B cell (primary cell): ENCODE measurements at regions not wholly inside any gene's neighbourhood (a gene's known extent, or its start where the extent isn't known, plus 50 kb on each side); places are given as distances from the start of the nearest gene placed in this dataset.

Source experiments
- ATAC-seq: fragments of 200-7000 bp; cut with Tn5 transposase; one replicate; pipeline ENCODE4 v1.10.0; 2021; ENCODE audit warnings: low read depth, mild to moderate bottlenecking, moderate number of reproducible peaks, moderate library complexity
- CTCF ChIA-PET: fragments of 350-600 bp; sonication (Branson Sonifier 250); formaldehyde crosslinking; loops from one replicate; lab custom pipeline; 2021; ENCODE audit warnings: antibody characterized with exemption, inconsistent platforms; lab: Charles Lee
- POLR2A ChIA-PET: fragments of 350-600 bp; sonication (Branson Sonifier 250); formaldehyde crosslinking; loops from one replicate; lab custom pipeline; 2021; ENCODE audit warnings: antibody characterized with exemption; lab: Charles Lee
- DNase-seq: peaks from one replicate; pipeline ENCODE4 v3.0.0; 2013
- H2AFZ ChIP-seq: 2 replicates; pipeline ENCODE4 v1.6.1; 2012; ENCODE audit warnings: mild to moderate bottlenecking, low read depth, low read length; ENCODE audit not compliant: insufficient read depth, poor library complexity, severe bottlenecking
- H3K27ac ChIP-seq, 2 donors: 1 replicate in 1 of 2; 2 replicates in 1 of 2; pipeline ENCODE4 v1.5.1; 2012 to 2013; ENCODE audit warnings: low read length in 2 of 2, mild to moderate bottlenecking in 2 of 2, moderate library complexity in 1 of 2
- H3K27me3 ChIP-seq, 4 experiments: fragments of 200-600 bp in 1 of 4; sonication (generic) in 1 of 4; replicated peaks in 1 of 4; 1 replicate in 2 of 4; 2 replicates in 2 of 4; pipeline versions ENCODE4 v1.6.1 to v1.7.0; 2013 to 2016; ENCODE audit warnings: low read length in 3 of 4, mild to moderate bottlenecking in 2 of 4, mixed read lengths in 1 of 4, moderate library complexity in 1 of 4; ENCODE audit not compliant: insufficient read depth in 4 of 4, control insufficient read depth in 3 of 4; ENCODE audit errors: control extremely low read depth in 1 of 4
- H3K36me3 ChIP-seq, 2 experiments: replicated peaks in 1 of 2; 1 replicate in 1 of 2; 2 replicates in 1 of 2; pipeline versions ENCODE4 v1.6.1 to v1.7.1; 2013; ENCODE audit warnings: low read length in 1 of 2; ENCODE audit not compliant: insufficient read depth in 2 of 2, control insufficient read depth in 1 of 2; ENCODE audit errors: control extremely low read depth in 1 of 2, extremely low read depth in 1 of 2
- H3K4me1 ChIP-seq, 2 donors: fragments of 200-600 bp in 1 of 2; sonication (generic) in 1 of 2; 1 replicate in 1 of 2; 2 replicates in 1 of 2; pipeline versions ENCODE4 v1.5.1 to v1.6.1; 2013 to 2017; ENCODE audit warnings: low read length in 2 of 2; ENCODE audit not compliant: control insufficient read depth in 2 of 2, insufficient read depth in 2 of 2
- H3K4me2 ChIP-seq: replicated peaks from 2 replicates; pipeline ENCODE3; 2012; ENCODE audit warnings: mild to moderate bottlenecking, low read depth, low read length; ENCODE audit not compliant: poor library complexity, severe bottlenecking
- H3K4me3 ChIP-seq, 5 experiments: fragments of 200-600 bp in 1 of 5; sonication (generic) in 1 of 5; 1 replicate in 3 of 5; 2 replicates in 2 of 5; pipeline versions ENCODE4 v1.5.1 to v1.7.0; 2011 to 2016; ENCODE audit warnings: low read length in 4 of 5, mild to moderate bottlenecking in 4 of 5, low read depth in 2 of 5, control low read depth in 1 of 5, moderate library complexity in 1 of 5; ENCODE audit not compliant: insufficient read depth in 1 of 5; ENCODE audit errors: control extremely low read depth in 1 of 5, extremely low read depth in 1 of 5
- H3K79me2 ChIP-seq: fragments of 200-600 bp; sonication (generic); one replicate; pipeline ENCODE4 v1.6.0; 2016; ENCODE audit warnings: low read length; ENCODE audit not compliant: control insufficient read depth, insufficient read depth
- H3K9ac ChIP-seq: fragments of 200-600 bp; sonication (generic); 2 replicates; pipeline ENCODE4 v1.6.1; 2017; ENCODE audit warnings: mild to moderate bottlenecking, low read length, moderate library complexity
- H3K9me3 ChIP-seq, 3 donors: one replicate each; pipeline versions ENCODE4 v1.6.1 to v1.7.1; 2013; ENCODE audit warnings: low read length in 2 of 3; ENCODE audit not compliant: control insufficient read depth in 2 of 3, insufficient read depth in 1 of 3; ENCODE audit errors: control extremely low read depth in 1 of 3
- H4K20me1 ChIP-seq: 2 replicates; pipeline ENCODE4 v1.6.0; 2012; ENCODE audit warnings: mild to moderate bottlenecking, low read length; ENCODE audit not compliant: insufficient read depth, control insufficient read depth, poor library complexity, severe bottlenecking
- H3K27ac Mint-ChIP-seq: one replicate; pipeline ENCODE4 v1.8.0; 2021; ENCODE audit warnings: mixed read lengths
- H3K27me3 Mint-ChIP-seq: one replicate; pipeline ENCODE4 v1.8.0; 2021; ENCODE audit warnings: mixed read lengths
- H3K4me1 Mint-ChIP-seq: one replicate; pipeline ENCODE4 v1.8.0; 2021; ENCODE audit warnings: mixed read lengths
- H3K4me3 Mint-ChIP-seq: one replicate; pipeline ENCODE4 v1.8.0; 2021; ENCODE audit warnings: mixed read lengths
- H3K9me3 Mint-ChIP-seq: one replicate; pipeline ENCODE4 v1.8.0; 2022; ENCODE audit warnings: mixed read lengths; ENCODE audit not compliant: insufficient read depth
- EZH2 ChIP-seq: IDR thresholded peaks from 2 replicates; pipeline ENCODE4 v1.6.1; 2012; ENCODE audit warnings: borderline replicate concordance, low read depth, mild to moderate bottlenecking, moderate library complexity, low read length; ENCODE audit not compliant: insufficient read depth, poor library complexity, severe bottlenecking
- WGBS: methylation state at CpG from one replicate; pipeline ENCODE4 v1.1.5; 2013; ENCODE audit warnings: missing lambda C conversion rate; ENCODE audit not compliant: insufficient coverage; 5-methylcytosine and 5-hydroxymethylcytosine counted together
- intact Hi-C: fragments of 100-400 bp; cut with micrococcal nuclease; formaldehyde crosslinking; loops from one replicate; pipeline ENCODE4 v1.10.0; 2022
- TF ChIP-seq, protein P1 (sequence below): fragments of 200-600 bp; IDR thresholded peaks from one replicate; pipeline ENCODE4 v1.8.0; 2022; ENCODE audit warnings: antibody characterized with exemption, mild to moderate bottlenecking

GRCh38 chr13:70384156-70384555 is 275.9 kb upstream of the KLHL1 start:
- no peaks in the 10 kb centered on the region for H3K79me2 ChIP-seq
- no peak for ATAC-seq
- Mint-ChIP-seq H3K27me3 (no peaks in the 10 kb centered on the region), H3K4me1 (no peaks in the 10 kb centered on the region), H3K4me3 (no peak overlapping the region), H3K9me3 (no peaks in the 10 kb centered on the region), H3K27ac (no peak overlapping the region)
- no CpG with 5 or more reads among the region's 3 CpGs for WGBS
- H3K4me3 ChIP-seq, result no peak overlapping the region
- no peak overlapping the region for H2AFZ ChIP-seq
- H3K4me1 ChIP-seq, result no peaks in the 10 kb centered on the region
- POLR2A ChIA-PET, result no interaction called here
- no peak overlapping the region for H3K27ac ChIP-seq
- H3K27me3 ChIP-seq, result no peaks in the 10 kb centered on the region
- no peak for TF ChIP-seq EZH2
- TF ChIP-seq, protein P1, sequence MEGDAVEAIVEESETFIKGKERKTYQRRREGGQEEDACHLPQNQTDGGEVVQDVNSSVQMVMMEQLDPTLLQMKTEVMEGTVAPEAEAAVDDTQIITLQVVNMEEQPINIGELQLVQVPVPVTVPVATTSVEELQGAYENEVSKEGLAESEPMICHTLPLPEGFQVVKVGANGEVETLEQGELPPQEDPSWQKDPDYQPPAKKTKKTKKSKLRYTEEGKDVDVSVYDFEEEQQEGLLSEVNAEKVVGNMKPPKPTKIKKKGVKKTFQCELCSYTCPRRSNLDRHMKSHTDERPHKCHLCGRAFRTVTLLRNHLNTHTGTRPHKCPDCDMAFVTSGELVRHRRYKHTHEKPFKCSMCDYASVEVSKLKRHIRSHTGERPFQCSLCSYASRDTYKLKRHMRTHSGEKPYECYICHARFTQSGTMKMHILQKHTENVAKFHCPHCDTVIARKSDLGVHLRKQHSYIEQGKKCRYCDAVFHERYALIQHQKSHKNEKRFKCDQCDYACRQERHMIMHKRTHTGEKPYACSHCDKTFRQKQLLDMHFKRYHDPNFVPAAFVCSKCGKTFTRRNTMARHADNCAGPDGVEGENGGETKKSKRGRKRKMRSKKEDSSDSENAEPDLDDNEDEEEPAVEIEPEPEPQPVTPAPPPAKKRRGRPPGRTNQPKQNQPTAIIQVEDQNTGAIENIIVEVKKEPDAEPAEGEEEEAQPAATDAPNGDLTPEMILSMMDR, result no peak
- H3K9ac ChIP-seq, result no peak overlapping the region
- H3K36me3 ChIP-seq, result no peaks in the 10 kb centered on the region
- H3K4me2 ChIP-seq, result no peak overlapping the region
- DNase-seq, result no peak
- intact Hi-C loops, result no loop called here
- no peaks in the 10 kb centered on the region for H4K20me1 ChIP-seq
- peaks cover 0 to 16% (median 3%) of the 10 kb centered on the region in 3 donors for H3K9me3 ChIP-seq
- CTCF ChIA-PET, result no interaction called here

DNA sequence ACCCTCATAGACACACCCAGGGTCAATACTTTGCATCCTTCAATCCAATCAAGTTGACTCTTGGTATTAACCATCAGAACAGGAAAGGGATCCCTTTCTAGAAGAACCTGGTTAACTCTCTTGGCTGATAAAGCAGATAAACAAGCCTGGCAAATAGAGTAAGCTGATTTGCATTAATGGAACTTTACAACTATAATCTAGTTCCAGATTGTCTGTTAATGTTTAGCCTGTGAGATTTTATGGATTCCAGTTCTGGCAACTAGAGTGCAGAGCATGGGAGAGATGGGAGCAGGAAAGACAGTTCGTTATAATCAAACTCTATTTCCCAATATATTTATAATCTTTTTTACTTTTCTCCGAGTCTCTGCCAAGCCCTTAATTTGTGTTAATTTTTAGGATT is 272.6 kb upstream of the KLHL1 start:
- WGBS, result no CpG with 5 or more reads among the region's 2 CpGs
- H3K9ac ChIP-seq, result no peak overlapping the region
- Mint-ChIP-seq H3K4me3 (no peak overlapping the region), H3K27ac (no peak overlapping the region), H3K4me1 (no peaks in the 10 kb centered on the region), H3K9me3 (no peaks in the 10 kb centered on the region), H3K27me3 (no peaks in the 10 kb centered on the region)
- no peak overlapping the region for H3K4me2 ChIP-seq
- H3K4me3 ChIP-seq, result no peak overlapping the region
- no peaks in the 10 kb centered on the region for H3K36me3 ChIP-seq
- no peaks in the 10 kb centered on the region for H3K79me2 ChIP-seq
- no peak for DNase-seq
- H2AFZ ChIP-seq, result no peak overlapping the region
- H3K27me3 ChIP-seq, result no peaks in the 10 kb centered on the region
- no peak for TF ChIP-seq EZH2
- TF ChIP-seq, protein P1, result no peak
- H3K9me3 ChIP-seq, result peaks cover 0 to 3% (median 3%) of the 10 kb centered on the region in 3 donors
- ChIA-PET POLR2A (no interaction called here), CTCF (no interaction called here)
- H3K27ac ChIP-seq, result no peak overlapping the region
- no peaks in the 10 kb centered on the region for H3K4me1 ChIP-seq
- ATAC-seq, result no peak
- H4K20me1 ChIP-seq, result no peaks in the 10 kb centered on the region
- intact Hi-C loops, result no loop called here
